ENCODE measurements at regions not wholly inside any gene's neighbourhood (a gene's known extent, or its start where the extent isn't known, plus 50 kb on each side); places are given as distances from the start of the nearest gene placed in this dataset.

GRCh38 chr11:34816698-34817213 is 99.4 kb downstream of the APIP start:
- POLR2A ChIA-PET: no interaction called here
- Histone ChIP-seq H3K79me2 (ENCODE audit: insufficient read depth, low read length) (no peaks in the 10 kb centered on the region), H3K27me3 (ENCODE audit: insufficient read depth, low read length) (no peaks in the 10 kb centered on the region), H3K4me1 (ENCODE audit: control insufficient read depth in 1 of 2, insufficient read depth in 2 of 2, low read length in 2 of 2) (no peaks in the 10 kb centered on the region), H3K36me3 (ENCODE audit: control insufficient read depth in 1 of 2, insufficient read depth in 2 of 2, low read length in 2 of 2) (no peaks in the 10 kb centered on the region), H3K4me3 (replicated peaks in 1 of 2; ENCODE audit: low read depth in 1 of 2, low read length in 2 of 2) (no peak overlapping the region), H3K9me3 (ENCODE audit: control insufficient read depth in 1 of 2, insufficient read depth in 1 of 2, low read depth in 1 of 2, low read length in 2 of 2) (no peaks in the 10 kb centered on the region), H3K27ac (ENCODE audit: low read depth, low read length) (no peak overlapping the region), H3K9me2 (ENCODE audit: insufficient read depth) (no peaks in the 10 kb centered on the region), H3K9ac (ENCODE audit: low read length) (no peak overlapping the region), H3K4me2 (ENCODE audit: low read length) (no peak overlapping the region), H2AFZ (ENCODE audit: low read depth, low read length, poor library complexity, severe bottlenecking) (no peak overlapping the region), H4K20me1 (ENCODE audit: insufficient read depth) (no peaks in the 10 kb centered on the region)
- intact Hi-C loops (cut with micrococcal nuclease): no loop called here
- TF ChIP-seq RAD21 (IDR thresholded peaks at IDR 0.05; ENCODE audit: low read depth) (no peak), CEBPB (IDR thresholded peaks at IDR 0.05; ENCODE audit: low read depth) (0 out of 2 replicates have a peak, but pooled peaks have one; percentile 11), YY1 (IDR thresholded peaks at IDR 0.05; ENCODE audit: extremely low read depth, insufficient replicate concordance, low read depth, low read length) (no peak), CBX3 (IDR thresholded peaks at IDR 0.05; ENCODE audit: low read depth) (no peak)
- RAD21 ChIA-PET (ENCODE audit: low non-redundant PET in 1 of 2, low total read pairs in 2 of 2, uncharacterized antibody in 2 of 2, unreplicated experiment in 2 of 2): no interaction called here
- DNase-seq (ENCODE audit: low read depth, low spot score): no peak
- no TSS peak for BruUV-seq (replicated peaks)
- CTCF ChIA-PET: interaction anchor here (1.0 kb wide), 1 partner anchor 24 kb away, joined by 3 read pairs; no protein-coding TSS in a partner anchor
- no peak for ATAC-seq

- intact Hi-C loops (cut with micrococcal nuclease): no loop called here
- H4K20me1 ChIP-seq (ENCODE audit: insufficient read depth): no peaks in the 10 kb centered on the region
- no peak for TF ChIP-seq RAD21 (IDR thresholded peaks at IDR 0.05; ENCODE audit: low read depth)
- no peak for TF ChIP-seq CBX3 (IDR thresholded peaks at IDR 0.05; ENCODE audit: low read depth)
- no peak for TF ChIP-seq ATF3 (IDR thresholded peaks at IDR 0.05)
- TF ChIP-seq EZH2 (IDR thresholded peaks at IDR 0.05): no peak
- H3K4me3 ChIP-seq (replicated peaks in 1 of 2; ENCODE audit: low read depth in 1 of 2, low read length in 2 of 2): no peak overlapping the region
- H3K27me3 ChIP-seq (ENCODE audit: insufficient read depth, low read length): no peaks in the 10 kb centered on the region
- DNase-seq (ENCODE audit: low read depth, low spot score): no peak
- H3K36me3 ChIP-seq (ENCODE audit: control insufficient read depth in 1 of 2, insufficient read depth in 2 of 2, low read length in 2 of 2): no peaks in the 10 kb centered on the region
- ChIA-PET POLR2A (no interaction called here), RAD21 (ENCODE audit: low non-redundant PET in 1 of 2, low total read pairs in 2 of 2, uncharacterized antibody in 2 of 2, unreplicated experiment in 2 of 2) (no interaction called here), CTCF (no interaction called here)
- no peaks in the 10 kb centered on the region for H3K79me2 ChIP-seq (ENCODE audit: insufficient read depth, low read length)
- H3K27ac ChIP-seq (ENCODE audit: low read depth, low read length): no peak overlapping the region
- H3K9me3 ChIP-seq (ENCODE audit: control insufficient read depth in 1 of 2, insufficient read depth in 1 of 2, low read depth in 1 of 2, low read length in 2 of 2): no peaks in the 10 kb centered on the region
- H3K4me2 ChIP-seq (ENCODE audit: low read length): no peak overlapping the region
- H3K9ac ChIP-seq (ENCODE audit: low read length): no peak overlapping the region
- BruUV-seq (replicated peaks): no TSS peak
- H3K9me2 ChIP-seq (ENCODE audit: insufficient read depth): no peaks in the 10 kb centered on the region
- no peak for ATAC-seq
- H3K4me1 ChIP-seq (ENCODE audit: control insufficient read depth in 1 of 2, insufficient read depth in 2 of 2, low read length in 2 of 2): peaks cover 0 to 8% of the 10 kb centered on the region in 2 experiments; a peak in 1 of 4 replicates
- no peak overlapping the region for H2AFZ ChIP-seq (ENCODE audit: low read depth, low read length, poor library complexity, severe bottlenecking)
Observed at GRCh38 chr11:34812905-34813576, 103.1 kb downstream of the APIP start.
